Kidney tubule cell (primary cell): ENCODE measurements at regions not wholly inside any gene's neighbourhood (a gene's known extent, or its start where the extent isn't known, plus 50 kb on each side); places are given as distances from the start of the nearest gene placed in this dataset.

Experiments used
- DNase-seq: peaks from one replicate; pipeline ENCODE4 v3.0.0-alpha.2; 2018; ENCODE audit warnings: low spot score

DNA sequence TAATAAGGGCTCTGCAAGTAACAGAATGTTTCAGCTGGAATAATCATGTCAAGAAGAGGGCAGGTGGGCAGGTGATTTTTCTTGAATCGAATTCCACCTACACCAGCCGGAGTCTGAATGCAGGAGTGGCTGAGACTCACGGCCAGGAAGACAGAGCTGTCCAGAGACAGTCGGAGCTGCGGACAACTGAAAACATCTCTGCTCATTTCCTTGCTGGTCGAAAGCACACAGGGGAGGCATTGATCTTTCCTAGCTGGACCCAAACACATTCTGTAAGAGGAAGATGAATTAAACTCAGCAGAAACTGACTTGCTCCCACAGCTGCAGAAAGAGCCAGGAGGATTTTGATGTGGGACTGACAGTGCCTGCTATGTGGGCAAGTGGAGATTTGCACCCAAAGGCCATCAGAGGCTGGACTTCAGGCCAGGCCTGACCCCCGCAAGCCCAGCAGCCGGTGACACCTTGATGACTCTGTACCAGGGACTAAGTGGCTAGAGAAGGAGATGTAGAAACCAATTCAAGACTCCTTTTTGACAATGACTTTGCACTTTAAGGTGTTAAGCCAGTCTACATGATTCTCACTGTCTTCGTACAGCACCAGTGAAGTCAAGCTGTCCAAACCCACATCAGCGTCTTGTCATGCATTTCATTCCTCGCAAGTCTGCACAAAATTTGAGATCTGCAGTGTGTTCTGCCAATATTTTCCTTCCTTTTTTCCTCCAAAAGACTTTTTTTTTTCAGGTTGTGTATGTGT is 169.4 kb downstream of the TEX36 start:
- no peak for DNase-seq

DNA sequence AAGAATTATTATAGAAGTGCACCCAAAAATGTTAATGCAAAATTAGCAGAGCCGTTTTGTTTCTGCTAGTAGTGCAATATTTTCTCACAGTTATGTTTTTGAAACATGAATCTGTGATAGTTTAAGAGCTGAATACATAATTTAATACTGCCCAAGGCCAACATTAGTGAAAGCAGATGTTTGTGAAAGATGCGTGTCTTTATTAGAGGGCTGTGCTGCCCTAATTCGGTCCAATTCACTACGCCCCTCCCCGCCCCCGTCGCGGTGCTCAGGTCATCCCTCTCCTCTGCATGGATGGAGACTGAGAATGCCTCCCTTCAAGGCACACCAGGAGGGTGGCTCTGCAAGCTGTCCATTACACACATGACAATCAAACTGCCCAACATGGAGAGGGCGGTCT is 172.0 kb downstream of the TEX36 start:
- no peak for DNase-seq

DNA sequence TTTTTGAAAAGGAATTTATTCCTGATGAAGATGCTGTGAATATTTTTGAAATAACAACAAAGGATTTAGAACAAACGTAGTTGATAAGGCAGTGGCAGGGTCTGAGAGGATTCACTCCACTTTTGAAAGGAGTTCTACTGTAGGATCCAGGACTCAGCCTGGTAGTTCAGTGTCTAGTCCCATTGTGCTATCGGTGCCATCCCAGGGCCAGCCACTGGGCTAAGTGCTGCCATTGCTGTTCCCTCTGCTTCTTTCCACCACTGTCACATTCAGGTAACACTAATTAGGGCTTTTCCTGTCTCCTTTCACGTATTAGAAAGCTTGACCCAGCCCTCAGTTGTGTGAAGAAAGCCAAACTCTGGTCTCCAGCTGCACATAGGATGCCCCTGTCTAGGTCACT is 177.3 kb downstream of the TEX36 start:
- no peak for DNase-seq

DNA sequence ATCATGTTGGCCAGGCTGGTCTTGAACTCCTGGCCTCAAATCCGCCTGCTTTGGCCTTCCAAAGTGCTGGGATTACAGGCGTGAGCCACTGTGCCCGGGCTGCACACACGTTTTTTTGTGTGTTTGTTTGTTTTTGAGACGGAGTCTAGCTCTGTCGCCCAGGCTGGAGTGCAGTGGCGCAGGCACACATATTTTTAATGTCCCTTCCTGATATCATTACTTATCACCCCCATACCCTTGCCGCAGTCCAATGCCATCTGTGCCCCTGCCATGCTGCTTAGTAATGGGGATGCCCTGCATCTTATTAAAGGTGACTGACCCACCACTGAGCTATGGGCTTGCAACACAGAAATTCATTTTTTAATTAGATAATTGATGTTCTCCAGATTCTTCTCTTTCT is 180.7 kb downstream of the TEX36 start:
- DNase-seq, result no peak

DNA sequence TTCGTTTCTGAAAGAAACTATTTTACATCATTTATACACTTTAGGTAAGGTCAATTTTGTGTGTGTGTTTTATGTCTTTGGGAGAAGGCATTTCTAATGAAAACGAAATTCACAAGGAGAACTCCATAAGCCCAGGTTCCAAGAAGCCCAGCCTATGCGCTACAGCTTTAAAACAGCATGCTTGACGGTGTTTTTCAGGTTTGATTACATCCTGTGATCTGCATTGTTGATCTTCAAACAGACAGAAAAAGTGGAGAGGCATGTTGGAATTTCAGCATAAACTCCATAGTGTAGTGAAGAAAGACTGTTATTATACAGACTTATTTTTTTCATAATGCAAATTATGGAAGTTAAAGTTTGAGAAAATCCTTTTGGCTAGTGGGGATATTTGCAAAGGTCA is 187.6 kb downstream of the TEX36 start:
- DNase-seq, result no peak

DNA sequence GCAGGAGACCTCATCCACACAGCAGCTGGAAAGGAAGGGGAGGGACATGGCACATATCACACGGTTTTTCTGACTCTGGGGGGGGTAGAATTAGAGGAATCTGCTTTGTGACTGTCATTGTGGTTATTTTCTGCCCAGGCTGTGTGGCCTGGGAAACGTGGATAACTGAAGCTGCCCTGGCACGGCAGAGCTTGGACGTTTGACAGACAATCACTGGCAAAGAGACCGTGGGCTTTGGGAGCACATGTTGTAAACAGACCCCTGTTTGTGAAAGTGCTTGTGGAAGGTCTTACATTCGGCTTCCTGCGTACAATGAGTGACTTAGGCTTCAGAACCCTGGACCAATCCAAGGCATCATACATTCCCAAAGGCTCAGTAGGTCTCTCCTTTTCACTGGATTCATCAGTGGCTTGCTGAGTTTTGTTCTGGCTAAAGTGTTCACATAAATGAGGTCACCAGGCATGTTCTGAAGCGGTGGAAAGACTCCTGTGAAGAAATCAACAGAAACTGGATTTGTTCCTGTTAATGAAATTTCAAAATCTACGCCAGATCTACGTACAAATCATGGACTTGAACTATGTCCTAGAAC is 188.2 kb downstream of the TEX36 start:
- DNase-seq, result no peak

DNA sequence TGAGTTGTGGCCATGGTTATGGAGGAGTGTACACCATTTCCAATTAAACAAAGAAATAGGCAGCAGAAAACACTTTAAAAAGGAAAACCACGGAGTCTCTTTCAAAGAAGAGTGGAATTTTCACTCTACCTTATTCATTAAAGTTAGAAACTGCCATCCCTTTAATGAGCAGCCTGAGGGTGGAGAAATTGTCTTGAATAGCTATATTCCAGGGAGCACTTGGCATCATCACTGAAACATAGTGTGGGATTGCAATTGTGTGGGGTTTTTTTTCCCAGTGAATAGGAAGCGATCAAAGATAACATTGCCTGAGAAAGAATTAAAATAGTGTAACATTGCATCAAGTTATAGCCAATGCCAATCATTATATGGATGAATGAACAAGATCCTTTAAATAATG is 191.6 kb downstream of the TEX36 start:
- DNase-seq, result no peak

DNA sequence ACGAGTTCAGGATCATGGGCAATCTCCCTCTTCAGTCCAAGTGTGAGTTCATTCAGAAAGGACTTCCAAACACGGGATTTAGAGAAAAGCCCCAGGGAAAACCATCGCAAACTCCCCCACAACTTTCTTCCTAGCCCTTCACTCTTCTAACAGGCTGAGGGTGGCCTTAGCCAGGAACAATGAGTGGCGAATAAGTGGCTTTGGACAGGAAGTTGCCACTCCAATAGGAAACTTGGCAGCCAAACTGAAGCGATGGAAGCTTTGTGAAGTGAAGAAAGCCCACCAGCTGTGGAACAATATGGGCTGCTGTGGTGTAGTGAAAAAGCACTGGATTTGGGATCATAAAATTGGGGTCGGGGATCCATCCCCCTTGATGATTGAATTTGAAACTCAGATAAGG is 193.2 kb downstream of the TEX36 start:
- no peak for DNase-seq

DNA sequence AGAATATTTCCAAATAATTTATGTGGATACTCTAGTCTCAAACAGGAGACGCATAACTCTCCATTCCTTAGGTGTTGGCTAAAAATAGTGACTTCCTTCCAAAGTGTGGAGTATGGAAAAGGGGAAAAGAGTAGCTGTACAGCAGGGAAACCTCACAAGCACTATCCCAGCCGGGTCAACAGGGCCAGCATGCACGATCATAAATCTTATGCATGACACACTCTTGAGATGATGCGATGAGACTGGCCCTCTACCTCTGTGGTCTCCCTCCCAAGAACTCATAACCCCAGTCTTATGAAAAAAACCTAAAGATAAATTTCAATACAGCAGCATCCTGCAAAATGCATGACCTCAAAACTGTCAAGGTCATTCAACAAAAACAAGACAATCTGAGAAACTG is 197.3 kb downstream of the TEX36 start:
- no peak for DNase-seq

DNA sequence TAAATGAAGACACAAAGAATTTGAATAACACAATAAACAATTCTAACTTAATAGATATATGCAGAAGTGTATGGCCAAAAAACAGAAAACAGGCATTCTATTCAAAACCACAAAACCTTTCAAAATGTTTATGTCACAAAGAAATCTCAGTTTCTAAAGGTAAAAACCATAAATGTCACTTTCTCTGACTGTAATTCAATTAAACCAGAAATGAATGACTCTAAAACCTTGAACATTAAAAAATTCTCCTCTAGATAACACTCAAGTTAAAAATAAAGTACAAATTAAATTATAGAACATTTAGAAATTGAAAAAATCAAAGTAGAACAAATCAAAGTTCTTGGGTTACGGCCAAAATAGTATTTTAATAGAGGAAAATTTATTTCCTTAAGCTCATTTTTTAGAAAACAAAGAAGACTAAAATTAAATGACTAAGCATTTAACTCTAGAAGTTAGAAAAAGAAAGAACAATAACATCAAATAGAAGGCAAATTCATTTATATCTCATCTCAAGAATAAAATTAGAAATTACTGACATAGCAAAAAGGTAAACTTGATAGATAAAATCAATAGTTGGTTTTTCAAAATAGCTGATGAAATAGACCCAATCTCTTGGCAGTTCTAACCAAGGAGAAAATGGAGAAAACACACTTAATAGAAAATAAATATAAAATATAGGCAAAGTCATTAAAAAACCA is 198.8 kb downstream of the TEX36 start:
- DNase-seq, result no peak

DNA sequence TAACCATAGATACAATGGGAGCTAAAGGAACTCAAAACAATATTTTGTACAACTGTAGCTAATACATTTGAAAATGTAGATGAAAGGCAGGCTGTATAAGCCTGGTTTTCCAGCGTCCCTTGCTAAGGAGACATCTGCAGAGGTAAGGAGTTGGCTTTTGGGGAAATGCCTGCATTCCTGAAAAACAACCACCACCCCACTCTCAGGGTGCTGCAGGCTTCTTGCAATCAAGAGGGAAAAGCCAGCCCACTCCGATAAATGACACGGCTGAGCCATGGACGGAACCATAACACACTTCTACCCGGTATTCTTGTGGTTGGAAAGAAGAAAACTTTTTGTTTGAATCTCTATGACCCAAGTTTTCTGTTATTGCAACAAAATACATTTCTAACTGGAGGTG is 200.3 kb downstream of the TEX36 start:
- DNase-seq, result no peak

DNA sequence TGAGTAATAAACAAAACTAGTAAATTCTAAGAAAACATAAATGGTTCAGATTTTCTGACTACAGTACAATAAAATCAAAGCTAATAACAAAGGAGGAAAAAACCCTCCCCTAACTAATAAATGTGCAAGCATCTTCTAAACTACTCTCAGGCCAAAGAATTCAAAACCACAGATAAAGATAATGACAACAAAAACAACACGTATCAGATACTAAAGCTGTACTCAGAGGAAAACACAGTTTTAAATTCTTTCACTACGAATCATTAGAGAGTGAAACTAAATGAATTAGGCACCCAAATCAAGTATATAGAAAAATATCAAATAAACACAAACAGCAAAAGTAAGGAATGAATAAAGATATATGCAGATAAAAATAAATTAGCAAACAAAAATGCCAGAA is 200.9 kb downstream of the TEX36 start:
- no peak for DNase-seq

DNA sequence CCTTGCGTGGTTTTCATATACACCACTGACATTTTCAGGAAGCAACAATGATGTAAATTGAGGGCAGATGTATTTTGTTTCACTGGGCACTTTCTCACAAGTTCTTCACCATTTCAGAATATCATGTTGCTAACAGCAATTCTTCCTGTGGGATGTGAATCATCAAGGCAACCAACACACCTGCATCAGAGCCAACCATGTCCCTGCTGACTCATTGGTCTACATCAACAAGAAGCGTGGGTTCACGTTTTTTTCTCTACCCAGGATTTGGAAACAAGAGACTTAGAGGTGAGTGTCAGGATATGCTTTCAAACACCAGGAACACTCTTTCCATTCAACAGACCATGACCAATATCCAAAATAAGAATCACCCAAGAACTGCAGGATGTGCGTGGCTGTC is 203.9 kb downstream of the TEX36 start:
- peak; percentile 76 for DNase-seq

DNA sequence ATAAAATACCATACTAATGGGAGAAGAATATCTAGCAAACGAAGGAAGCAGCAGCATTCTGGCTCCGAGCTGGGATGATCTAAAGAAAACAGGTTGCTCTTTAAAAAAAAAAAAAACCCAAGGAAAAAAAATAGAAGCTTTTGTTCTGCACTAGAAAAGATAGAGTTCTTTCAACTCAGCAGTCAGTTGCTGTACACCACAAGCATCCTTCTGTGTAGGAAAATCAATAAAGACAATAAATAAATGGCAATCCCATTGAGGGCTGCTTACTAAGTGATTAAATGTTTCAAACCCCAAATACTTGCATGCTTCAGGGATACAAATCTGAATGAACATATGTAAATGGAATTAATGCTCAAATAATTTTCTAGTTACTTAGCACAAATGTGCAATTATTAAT is 207.1 kb downstream of the TEX36 start:
- DNase-seq, result no peak

DNA sequence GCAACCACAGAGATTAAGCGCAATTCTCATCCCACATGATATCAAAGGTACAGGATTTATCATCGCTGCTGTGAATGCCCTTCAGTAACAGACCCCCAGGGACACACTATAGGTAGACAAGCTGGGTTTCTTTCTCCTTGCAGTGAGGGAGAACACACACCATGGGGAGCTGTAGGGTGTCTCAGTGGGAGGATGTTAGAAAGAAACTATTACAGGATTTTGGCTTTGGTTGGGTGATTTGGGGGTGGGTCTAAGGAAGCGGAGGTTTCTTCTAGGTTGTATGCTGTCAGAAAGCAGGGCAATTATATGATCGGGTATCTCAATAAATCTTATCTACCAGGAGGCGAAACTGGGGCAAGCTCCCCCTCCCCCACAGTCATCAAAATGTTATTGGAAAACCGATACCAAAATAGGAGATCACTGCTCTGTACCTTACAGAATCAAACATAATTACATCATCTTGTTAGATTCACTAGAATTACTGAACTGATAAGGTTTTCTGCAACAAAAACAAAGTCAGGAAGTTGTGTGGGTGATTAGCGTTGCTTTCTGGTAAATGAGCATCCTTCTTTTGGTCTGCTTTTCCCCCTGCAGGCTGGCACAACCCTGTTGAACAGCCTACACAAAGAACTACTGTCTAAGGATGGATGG is 209.7 kb downstream of the TEX36 start:
- no peak for DNase-seq

DNA sequence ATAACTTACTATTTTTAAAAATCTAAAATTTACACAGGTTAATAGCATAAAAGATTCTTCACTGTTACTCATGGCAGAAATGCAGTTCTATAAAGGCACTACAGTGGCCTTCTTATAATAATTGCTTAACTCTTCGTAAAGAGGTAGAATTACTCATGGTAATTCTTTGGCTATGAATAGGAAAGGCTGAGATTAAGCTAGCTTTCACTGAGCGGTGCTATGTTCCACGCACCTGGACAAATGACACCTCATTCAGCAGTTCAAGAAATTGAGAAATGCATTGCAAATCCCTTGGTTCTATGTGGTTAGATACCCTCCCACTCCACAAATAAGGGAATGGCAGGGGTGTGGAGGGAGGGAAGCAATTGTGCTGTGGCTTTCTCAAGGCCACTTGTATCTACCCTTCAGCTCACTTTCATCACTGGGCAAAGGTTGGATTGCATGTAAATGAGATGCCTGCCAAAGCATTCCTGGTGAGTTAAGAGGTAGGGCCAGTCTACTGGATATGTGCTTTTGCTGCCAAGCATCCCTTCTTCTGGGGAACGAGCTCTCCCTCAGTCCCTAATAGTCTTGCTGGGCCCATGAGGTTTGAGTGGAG is 210.9 kb downstream of the TEX36 start:
- DNase-seq, result no peak

DNA sequence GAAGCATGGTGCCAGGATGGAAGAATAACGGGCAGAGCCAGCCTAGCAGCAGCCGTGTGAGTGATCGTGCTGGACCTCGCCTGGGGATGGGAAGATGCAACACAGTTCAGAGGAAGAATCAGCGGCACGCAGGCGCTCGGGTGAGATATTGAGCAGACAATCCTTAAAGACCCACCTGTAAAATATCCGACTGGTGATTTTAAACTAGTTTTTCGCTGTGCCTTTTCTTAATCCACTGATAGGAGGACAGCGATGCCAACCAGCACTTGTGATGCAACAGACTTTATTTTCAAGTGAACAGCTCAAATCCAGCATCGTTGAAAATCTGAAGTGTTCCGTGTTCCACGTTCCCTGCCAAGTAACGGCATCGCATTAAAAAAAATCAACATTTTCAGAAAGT is 214.7 kb downstream of the TEX36 start:
- DNase-seq, result no peak

DNA sequence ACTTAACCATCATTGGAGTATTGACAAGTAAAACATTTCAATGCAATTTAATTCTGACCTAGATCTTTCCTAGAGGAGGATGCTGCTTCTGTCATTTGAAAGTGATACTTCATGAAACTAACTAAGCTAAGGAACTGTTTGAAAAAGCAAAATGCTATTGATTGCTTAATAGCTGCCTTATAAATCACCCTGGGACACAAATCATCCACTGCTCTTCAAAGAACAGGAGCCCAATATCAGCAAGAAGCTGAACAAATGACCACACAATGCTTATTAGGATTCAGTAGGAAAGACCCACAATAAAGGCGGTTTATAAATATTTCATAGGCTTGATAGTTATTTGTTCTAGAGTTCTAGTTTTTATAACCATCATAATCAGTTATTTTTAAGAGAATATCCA is 216.3 kb downstream of the TEX36 start:
- no peak for DNase-seq

DNA sequence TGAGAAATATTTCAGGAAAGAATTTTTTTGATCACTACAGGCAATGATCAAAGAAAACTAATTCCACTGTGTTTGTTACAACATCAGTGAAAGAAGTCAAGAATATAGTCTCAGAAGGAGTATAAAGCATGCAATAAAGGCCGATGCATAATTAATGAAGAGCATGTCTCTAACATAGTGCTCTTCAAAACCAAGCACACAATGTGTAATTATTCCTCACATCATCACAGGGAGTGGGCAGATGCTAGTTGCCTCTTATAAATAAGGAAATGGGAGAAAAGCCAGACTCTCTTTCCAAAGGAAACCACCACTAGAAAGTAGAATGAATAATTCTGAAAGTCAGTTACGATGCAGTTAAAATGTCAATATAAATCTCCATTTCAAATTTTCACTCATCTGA is 220.1 kb downstream of the TEX36 start:
- no peak for DNase-seq

DNA sequence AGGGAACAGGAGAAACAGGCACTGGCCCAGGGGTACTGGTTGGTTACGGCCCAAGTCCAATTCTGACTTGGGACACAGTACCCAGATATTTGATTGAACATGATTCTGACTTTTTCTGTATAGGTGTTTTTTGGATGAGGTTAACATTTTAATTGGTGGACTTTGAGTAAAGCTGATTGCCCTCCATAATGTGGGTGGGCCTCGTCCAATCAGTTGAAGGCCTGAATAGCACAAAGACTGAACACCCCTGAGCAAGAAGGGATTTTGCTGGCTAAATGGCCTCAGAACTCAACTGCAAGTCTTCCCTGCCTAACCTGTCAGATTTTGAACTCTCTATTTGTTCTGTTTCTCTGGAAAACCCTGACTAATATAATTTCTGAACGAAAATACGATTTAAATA is 222.6 kb downstream of the TEX36 start:
- DNase-seq, result no peak

DNA sequence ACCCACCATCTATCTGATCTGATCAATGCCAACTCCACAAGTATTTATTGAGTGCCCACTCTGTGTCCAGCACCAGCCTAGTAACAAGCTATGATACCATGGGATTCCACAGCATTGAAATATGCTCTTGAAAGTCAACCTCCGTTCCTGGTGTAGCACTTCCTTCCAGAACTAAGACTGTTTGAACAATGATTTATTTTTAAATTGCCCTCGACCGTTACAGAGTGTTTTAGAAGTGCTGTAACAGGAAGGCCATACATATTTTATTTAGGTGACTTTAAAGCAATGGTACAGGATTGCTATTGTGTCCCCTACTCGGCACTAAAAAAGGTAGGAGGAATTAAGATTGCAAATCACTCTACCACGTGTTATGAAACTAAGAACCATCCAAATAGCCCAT is 225.6 kb downstream of the TEX36 start:
- DNase-seq, result no peak

DNA sequence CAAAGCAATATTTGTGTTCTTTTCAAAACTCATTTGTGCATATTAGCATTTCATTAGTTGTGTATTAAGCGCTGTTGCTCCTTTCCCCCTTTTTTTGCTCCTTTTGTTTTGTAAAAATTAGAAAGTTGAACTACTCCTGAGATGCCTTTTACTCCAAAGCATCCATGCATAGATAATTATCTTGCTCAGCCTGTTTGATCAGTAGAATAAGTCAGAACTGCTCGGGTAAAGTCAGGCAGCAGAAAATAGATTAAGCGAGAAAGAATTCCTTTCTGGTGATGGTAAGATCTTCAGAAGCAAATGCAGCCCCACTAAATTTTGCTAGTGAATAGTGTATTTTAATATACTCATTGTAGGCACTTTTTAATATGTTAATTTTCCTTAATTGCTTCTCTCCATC is 227.1 kb downstream of the TEX36 start:
- peak; percentile 33 for DNase-seq

DNA sequence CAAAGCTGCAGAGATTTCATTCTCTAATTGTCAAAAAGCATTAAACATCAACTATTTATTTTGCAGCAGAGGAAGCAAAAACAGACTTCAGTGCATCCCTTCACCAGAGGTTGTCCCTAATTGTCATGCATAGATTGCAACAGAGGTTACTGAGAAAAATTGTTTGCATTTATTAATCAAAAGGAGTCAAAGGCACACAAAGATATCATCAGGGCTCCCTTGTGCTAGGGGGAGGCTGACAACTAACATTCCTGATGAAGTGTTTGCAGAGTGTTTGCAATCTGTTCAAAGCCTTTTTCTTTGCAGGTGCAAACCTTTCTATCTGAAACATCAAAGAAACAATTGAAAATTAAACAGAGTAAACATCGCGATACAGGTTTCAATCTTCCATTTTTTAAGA is 227.5 kb downstream of the TEX36 start:
- no peak for DNase-seq
